ENCODE measurements at regions not wholly inside any gene's neighbourhood (a gene's known extent, or its start where the extent isn't known, plus 50 kb on each side); places are given as distances from the start of the nearest gene placed in this dataset.

DNA sequence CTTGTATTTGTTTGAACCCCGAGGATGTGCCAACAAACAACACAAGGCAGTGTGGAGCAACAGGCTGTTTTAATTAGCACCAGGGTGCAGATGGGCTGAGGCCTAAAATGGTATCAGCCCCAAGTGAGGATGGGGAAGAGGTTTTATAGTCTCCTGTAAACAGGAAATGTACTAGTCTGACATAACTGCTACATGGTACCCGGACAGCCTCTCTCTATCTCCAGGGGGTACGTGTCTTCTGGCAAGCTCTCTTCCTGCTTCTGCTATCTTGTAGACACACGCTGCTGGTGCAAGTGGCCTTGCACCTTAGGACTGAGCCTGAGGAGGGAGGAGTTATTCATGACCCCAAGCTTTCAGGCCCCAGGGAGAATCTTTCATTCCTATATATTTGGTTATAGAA, 2451.0 kb downstream of the TP53TG3F start:
- 4% methylated on average over 4 of the region's 4 CpGs for WGBS (ENCODE audit: insufficient coverage, low coverage, missing lambda C conversion rate)

More for the DNA sequence above, 2451.0 kb downstream of the TP53TG3F start:
- Histone ChIP-seq H3K9me1 (ENCODE audit: control insufficient read depth, insufficient read depth, low read length) (no peaks in the 10 kb centered on the region), H3K27ac (ENCODE audit: extremely low read depth, low read depth, low read length) (no peak overlapping the region), H3K4me3 (no peak overlapping the region), H3K79me2 (ENCODE audit: control insufficient read depth, insufficient read depth, low read length) (no peaks in the 10 kb centered on the region), H3K9me3 (replicated peaks; ENCODE audit: control insufficient read depth, insufficient read depth, low read depth, low read length) (no peaks in the 10 kb centered on the region; the same call in 1 of the 2 replicates), H3K27me3 (ENCODE audit: control insufficient read depth in 2 of 2, insufficient read depth in 2 of 2, low read length in 2 of 2) (no peaks in the 10 kb centered on the region), H4K20me1 (replicated peaks; ENCODE audit: control insufficient read depth, insufficient read depth, low read length) (no peaks in the 10 kb centered on the region), H3K9ac (ENCODE audit: insufficient read depth in 1 of 2, low read depth in 2 of 2, low read length in 2 of 2) (no peak overlapping the region), H2AFZ (ENCODE audit: low read depth, low read length) (no peak overlapping the region), H3K4me2 (ENCODE audit: insufficient read depth, low read length) (no peak overlapping the region), H3K36me3 (ENCODE audit: control insufficient read depth, insufficient read depth, low read length) (no peaks in the 10 kb centered on the region), H3K4me1 (replicated peaks in 1 of 2; ENCODE audit: control insufficient read depth in 2 of 2, insufficient read depth in 2 of 2, low read length in 2 of 2) (no peaks in the 10 kb centered on the region)
- BruUV-seq (replicated peaks) = no TSS peak
- DNase-seq (ENCODE audit: extremely low read depth in 1 of 4, low spot score in 3 of 4) = no peak
- intact Hi-C loops (cut with micrococcal nuclease) = no loop called here
- no peak for TF ChIP-seq BRD9 (IDR thresholded peaks at IDR 0.05; ENCODE audit: low read depth, partially characterized antibody)
- no peak for TF ChIP-seq SMAD2 (IDR thresholded peaks at IDR 0.05; ENCODE audit: low read depth, low read length)
- TF ChIP-seq SMARCA5 (IDR thresholded peaks at IDR 0.05) = no peak
- no peak for TF ChIP-seq ATF1 (CRISPR knock-in tag; IDR thresholded peaks at IDR 0.05)
- no peak for TF ChIP-seq ATF1 (tag; IDR thresholded peaks at IDR 0.05)
- no peak for TF ChIP-seq NFIX (CRISPR knock-in tag; IDR thresholded peaks at IDR 0.05; ENCODE audit: low read depth)
- TF ChIP-seq NR2C1 (IDR thresholded peaks at IDR 0.05) = no peak
- no peak for TF ChIP-seq NR2C1 (tag; IDR thresholded peaks at IDR 0.05)
- TF ChIP-seq PTTG1 (tag; IDR thresholded peaks at IDR 0.05; ENCODE audit: low read depth) = no peak
- no peak for TF ChIP-seq TEAD4 (IDR thresholded peaks at IDR 0.05; ENCODE audit: low read length)
- no peak for TF ChIP-seq TEAD4 (CRISPR knock-in tag; IDR thresholded peaks at IDR 0.05; ENCODE audit: borderline replicate concordance)
- TF ChIP-seq NCOA1 (IDR thresholded peaks at IDR 0.05; ENCODE audit: low read depth) = no peak
- TF ChIP-seq PML (IDR thresholded peaks at IDR 0.05; ENCODE audit: low read length) = no peak
- no peak for TF ChIP-seq HLTF (IDR thresholded peaks at IDR 0.05)
- no peak for TF ChIP-seq ZSCAN32 (CRISPR knock-in tag; IDR thresholded peaks at IDR 0.05)
- TF ChIP-seq MYC (IDR thresholded peaks at IDR 0.05; ENCODE audit: low read depth, low read length) = no peak
- no peak for TF ChIP-seq MYC (CRISPR knock-in tag; IDR thresholded peaks at IDR 0.05; ENCODE audit: borderline replicate concordance, low read depth)
- TF ChIP-seq, protein P1, sequence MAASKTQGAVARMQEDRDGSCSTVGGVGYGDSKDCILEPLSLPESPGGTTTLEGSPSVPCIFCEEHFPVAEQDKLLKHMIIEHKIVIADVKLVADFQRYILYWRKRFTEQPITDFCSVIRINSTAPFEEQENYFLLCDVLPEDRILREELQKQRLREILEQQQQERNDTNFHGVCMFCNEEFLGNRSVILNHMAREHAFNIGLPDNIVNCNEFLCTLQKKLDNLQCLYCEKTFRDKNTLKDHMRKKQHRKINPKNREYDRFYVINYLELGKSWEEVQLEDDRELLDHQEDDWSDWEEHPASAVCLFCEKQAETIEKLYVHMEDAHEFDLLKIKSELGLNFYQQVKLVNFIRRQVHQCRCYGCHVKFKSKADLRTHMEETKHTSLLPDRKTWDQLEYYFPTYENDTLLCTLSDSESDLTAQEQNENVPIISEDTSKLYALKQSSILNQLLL (CRISPR knock-in tag; IDR thresholded peaks at IDR 0.05; ENCODE audit: borderline replicate concordance) = no peak
- no peak for TF ChIP-seq RB1 (IDR thresholded peaks at IDR 0.05; ENCODE audit: low read depth)
- TF ChIP-seq POU5F1 (IDR thresholded peaks at IDR 0.05; ENCODE audit: borderline replicate concordance, low read depth, low read length, partially characterized antibody) = no peak
- CTCF ChIA-PET (ENCODE audit: low intra/inter-chr PET ratio) = no interaction called here
- POLR2A ChIA-PET = no interaction called here
- ATAC-seq = no peak
- no peak for FAIRE-seq
- in situ Hi-C loops (cut with MboI) = no loop called here

Data from K562 (cell line).